Stimulated activated effector memory CD8-positive, alpha-beta T cell treated with anti-CD3 and anti-CD28 coated beads, Interleukin-12 subunit alpha, Interleukin-12 subunit beta, amount 100 ng/mL, for 72 hours (primary cell): ENCODE measurements at regions not wholly inside any gene's neighbourhood (a gene's known extent, or its start where the extent isn't known, plus 50 kb on each side); places are given as distances from the start of the nearest gene placed in this dataset.

Source experiments
- ATAC-seq: fragments of 150-1000 bp; cut with Tn5 transposase; 2 replicates; pipeline ENCODE4 v1.10.0; 2021
- DNase-seq, 2 donors: peaks; one replicate each; pipeline ENCODE4 v3.0.0; 2021 to 2022; ENCODE audit warnings: low spot score in 2 of 2
- H3K27ac Mint-ChIP-seq: one replicate; pipeline ENCODE4 v1.8.0; 2022; ENCODE audit warnings: mild to moderate bottlenecking, mixed read lengths
- H3K36me3 Mint-ChIP-seq: one replicate; pipeline ENCODE4 v1.8.0; 2022; ENCODE audit warnings: mild to moderate bottlenecking, mixed read lengths
- H3K4me1 Mint-ChIP-seq: one replicate; pipeline ENCODE4 v1.8.0; 2022; ENCODE audit warnings: mixed read lengths
- H3K4me3 Mint-ChIP-seq: one replicate; pipeline ENCODE4 v1.8.0; 2022; ENCODE audit warnings: mild to moderate bottlenecking, mixed read lengths
- H3K9me3 Mint-ChIP-seq: one replicate; pipeline ENCODE4 v1.8.0; 2022; ENCODE audit warnings: mixed read lengths

GRCh38 chr17:5635949-5636348 lies 51.6 kb upstream of the NLRP1 start:
- Mint-ChIP-seq H3K36me3 (no peaks in the 10 kb centered on the region), H3K9me3 (no peaks in the 10 kb centered on the region), H3K4me3 (no peak overlapping the region), H3K4me1 (no peaks in the 10 kb centered on the region), H3K27ac (no peak overlapping the region)
- ATAC-seq (no peak), DNase-seq (no peak)

GRCh38 chr17:5638596-5638995 lies 54.3 kb upstream of the NLRP1 start:
- Mint-ChIP-seq H3K4me3 (no peak overlapping the region), H3K36me3 (no peaks in the 10 kb centered on the region), H3K9me3 (no peaks in the 10 kb centered on the region), H3K4me1 (no peaks in the 10 kb centered on the region), H3K27ac (no peak overlapping the region)
- ATAC-seq (no peak), DNase-seq (no peak)

- H3K9me3 Mint-ChIP-seq: no peaks in the 10 kb centered on the region
- H3K4me1 Mint-ChIP-seq: no peaks in the 10 kb centered on the region
- no peak for DNase-seq
- H3K4me3 Mint-ChIP-seq: no peak overlapping the region
- ATAC-seq: no peak
- H3K27ac Mint-ChIP-seq: no peak overlapping the region
- H3K36me3 Mint-ChIP-seq: no peaks in the 10 kb centered on the region
These were observed 56.4 kb upstream of the NLRP1 start for GRCh38 chr17:5640726-5641125.

GRCh38 chr17:5642752-5643151 lies 58.4 kb upstream of the NLRP1 start:
- Mint-ChIP-seq H3K27ac (no peak overlapping the region), H3K36me3 (no peaks in the 10 kb centered on the region), H3K4me1 (no peaks in the 10 kb centered on the region), H3K4me3 (no peak overlapping the region), H3K9me3 (no peaks in the 10 kb centered on the region)
- no peak for DNase-seq
- ATAC-seq: no peak

- Mint-ChIP-seq H3K36me3 (no peaks in the 10 kb centered on the region), H3K27ac (no peak overlapping the region)
- ATAC-seq: no peak
These were observed 59.8 kb upstream of the NLRP1 start for GRCh38 chr17:5644065-5644464.

GRCh38 chr17:5651348-5651747 lies 67.0 kb upstream of the NLRP1 start:
- Mint-ChIP-seq H3K27ac (no peak overlapping the region), H3K4me3 (no peak overlapping the region), H3K9me3 (peaks cover 9% of the 10 kb centered on the region), H3K36me3 (no peaks in the 10 kb centered on the region), H3K4me1 (no peaks in the 10 kb centered on the region)
- no peak for ATAC-seq
- DNase-seq: no peak

More at GRCh38 chr17:5644065-5644464, 59.8 kb upstream of the NLRP1 start:
- DNase-seq: no peak
- Mint-ChIP-seq H3K4me1 (no peaks in the 10 kb centered on the region), H3K9me3 (no peaks in the 10 kb centered on the region), H3K4me3 (no peak overlapping the region)

GRCh38 chr17:5661491-5662125 lies 77.3 kb upstream of the NLRP1 start:
- H3K4me1 Mint-ChIP-seq: no peaks in the 10 kb centered on the region
- ATAC-seq (no peak), DNase-seq (no peak)
- no peak overlapping the region for H3K4me3 Mint-ChIP-seq
- H3K36me3 Mint-ChIP-seq: no peaks in the 10 kb centered on the region
- H3K27ac Mint-ChIP-seq: no peak overlapping the region
- no peaks in the 10 kb centered on the region for H3K9me3 Mint-ChIP-seq

- ATAC-seq: no peak
- no peaks in the 10 kb centered on the region for H3K9me3 Mint-ChIP-seq
These were observed 78.2 kb upstream of the NLRP1 start for GRCh38 chr17:5662409-5663085.

GRCh38 chr17:5665164-5665563 lies 80.9 kb upstream of the NLRP1 start:
- Mint-ChIP-seq H3K36me3 (no peaks in the 10 kb centered on the region), H3K27ac (no peak overlapping the region), H3K4me1 (no peaks in the 10 kb centered on the region), H3K4me3 (no peak overlapping the region), H3K9me3 (no peaks in the 10 kb centered on the region)
- ATAC-seq (no peak), DNase-seq (no peak)

More at GRCh38 chr17:5662409-5663085, 78.2 kb upstream of the NLRP1 start:
- no peaks in the 10 kb centered on the region for H3K4me1 Mint-ChIP-seq
- H3K4me3 Mint-ChIP-seq: no peak overlapping the region
- H3K27ac Mint-ChIP-seq: no peak overlapping the region
- no peak for DNase-seq
- no peaks in the 10 kb centered on the region for H3K36me3 Mint-ChIP-seq

- Mint-ChIP-seq H3K27ac (no peak overlapping the region), H3K9me3 (no peaks in the 10 kb centered on the region), H3K4me3 (no peak overlapping the region), H3K36me3 (no peaks in the 10 kb centered on the region), H3K4me1 (peaks cover 2% of the 10 kb centered on the region)
- no peak for DNase-seq
- no peak for ATAC-seq
These were observed 83.6 kb upstream of the NLRP1 start for GRCh38 chr17:5667871-5668270.

GRCh38 chr17:5668557-5669138 lies 84.3 kb upstream of the NLRP1 start:
- no peak overlapping the region for H3K27ac Mint-ChIP-seq
- ATAC-seq (no peak), DNase-seq (no peak)
- H3K4me1 Mint-ChIP-seq: peaks cover 6% of the 10 kb centered on the region
- no peaks in the 10 kb centered on the region for H3K36me3 Mint-ChIP-seq
- H3K9me3 Mint-ChIP-seq: no peaks in the 10 kb centered on the region
- no peak overlapping the region for H3K4me3 Mint-ChIP-seq

GRCh38 chr17:5669191-5669590 lies 84.9 kb upstream of the NLRP1 start:
- H3K9me3 Mint-ChIP-seq: no peaks in the 10 kb centered on the region
- peaks cover 6% of the 10 kb centered on the region for H3K4me1 Mint-ChIP-seq
- ATAC-seq: no peak
- H3K27ac Mint-ChIP-seq: no peak overlapping the region
- no peaks in the 10 kb centered on the region for H3K36me3 Mint-ChIP-seq
- no peak for DNase-seq
- H3K4me3 Mint-ChIP-seq: no peak overlapping the region

- Mint-ChIP-seq H3K27ac (no peak overlapping the region), H3K36me3 (no peaks in the 10 kb centered on the region), H3K4me1 (peaks cover 6% of the 10 kb centered on the region), H3K9me3 (no peaks in the 10 kb centered on the region), H3K4me3 (no peak overlapping the region)
- no peak for DNase-seq
- no peak for ATAC-seq
These were observed 87.8 kb upstream of the NLRP1 start for GRCh38 chr17:5672141-5672540.

GRCh38 chr17:5672815-5673430 lies 88.6 kb upstream of the NLRP1 start:
- no peaks in the 10 kb centered on the region for H3K9me3 Mint-ChIP-seq
- peaks cover 6% of the 10 kb centered on the region for H3K4me1 Mint-ChIP-seq
- DNase-seq (no peak), ATAC-seq (peak; percentile 68)
- H3K4me3 Mint-ChIP-seq: no peak overlapping the region
- H3K36me3 Mint-ChIP-seq: no peaks in the 10 kb centered on the region
- no peak overlapping the region for H3K27ac Mint-ChIP-seq

- H3K9me3 Mint-ChIP-seq: no peaks in the 10 kb centered on the region
- no peak for ATAC-seq
- no peak for DNase-seq
- H3K4me1 Mint-ChIP-seq: peaks cover 6% of the 10 kb centered on the region
- H3K36me3 Mint-ChIP-seq: no peaks in the 10 kb centered on the region
- no peak overlapping the region for H3K4me3 Mint-ChIP-seq
- no peak overlapping the region for H3K27ac Mint-ChIP-seq
These were observed 91.5 kb upstream of the NLRP1 start for GRCh38 chr17:5675625-5676421.
